ENCODE measurements at regions not wholly inside any gene's neighbourhood (a gene's known extent, or its start where the extent isn't known, plus 50 kb on each side); places are given as distances from the start of the nearest gene placed in this dataset.
"Not testable (repeated sequence)": the region's sequence is repeated elsewhere in the genome, so short reads cannot be mapped to it uniquely, and the experiment has no call there.

- DNase-seq (ENCODE audit: low read depth in 2 of 2): no peak
These were observed 260.3 kb downstream of the CD109 start for GRCh38 chr6:73956305-73956704.

- no peak for DNase-seq (ENCODE audit: low read depth in 2 of 2)
These were observed 259.8 kb downstream of the CD109 start for GRCh38 chr6:73955800-73956199.

- no peak for DNase-seq (ENCODE audit: low read depth in 2 of 2)
These were observed 258.9 kb downstream of the CD109 start for GRCh38 chr6:73954881-73955280.

- no peak for DNase-seq (ENCODE audit: low read depth in 2 of 2)
These were observed 255.2 kb downstream of the CD109 start for GRCh38 chr6:73951183-73951582.

- DNase-seq (ENCODE audit: low read depth in 2 of 2): no peak
These were observed 248.1 kb downstream of the CD109 start for GRCh38 chr6:73943930-73944652.

GRCh38 chr6:73943411-73943810 lies 247.4 kb downstream of the CD109 start:
- DNase-seq (ENCODE audit: low read depth in 2 of 2): no peak

GRCh38 chr6:73942592-73943186 lies 246.7 kb downstream of the CD109 start:
- DNase-seq (ENCODE audit: low read depth in 2 of 2): no peak

- DNase-seq (ENCODE audit: low read depth in 2 of 2): no peak
These were observed 245.9 kb downstream of the CD109 start for GRCh38 chr6:73941892-73942291.

- no peak for DNase-seq (ENCODE audit: low read depth in 2 of 2)
These were observed 241.8 kb downstream of the CD109 start for GRCh38 chr6:73937805-73938204.

GRCh38 chr6:73932866-73933265 lies 236.9 kb downstream of the CD109 start:
- DNase-seq (ENCODE audit: low read depth in 2 of 2): no peak

GRCh38 chr6:73929405-73929804 lies 233.4 kb downstream of the CD109 start:
- no peak for DNase-seq (ENCODE audit: low read depth in 2 of 2)

GRCh38 chr6:73927421-73927820 lies 231.4 kb downstream of the CD109 start:
- no peak for DNase-seq (ENCODE audit: low read depth in 2 of 2)

- not testable (repeated sequence) for DNase-seq (ENCODE audit: low read depth in 2 of 2)
These were observed 229.7 kb downstream of the CD109 start for GRCh38 chr6:73925703-73926102.

- DNase-seq (ENCODE audit: low read depth in 2 of 2): peak; percentile 34 to 42
These were observed 228.0 kb downstream of the CD109 start for GRCh38 chr6:73923905-73924485.

- DNase-seq (ENCODE audit: low read depth in 2 of 2): no peak
These were observed 207.2 kb downstream of the CD109 start for GRCh38 chr6:73903155-73903554.

GRCh38 chr6:73901986-73902385 lies 206.0 kb downstream of the CD109 start:
- DNase-seq (ENCODE audit: low read depth in 2 of 2): no peak

GRCh38 chr6:73901311-73901710 lies 205.3 kb downstream of the CD109 start:
- DNase-seq (ENCODE audit: low read depth in 2 of 2): no peak

GRCh38 chr6:73898599-73898998 lies 202.6 kb downstream of the CD109 start:
- DNase-seq (ENCODE audit: low read depth in 2 of 2): no peak

GRCh38 chr6:73893696-73894095 lies 197.7 kb downstream of the CD109 start:
- DNase-seq (ENCODE audit: low read depth in 2 of 2): no peak

GRCh38 chr6:73888050-73888449 lies 192.0 kb downstream of the CD109 start:
- DNase-seq (ENCODE audit: low read depth in 2 of 2): no peak

GRCh38 chr6:73885393-73885792 lies 189.4 kb downstream of the CD109 start:
- no peak for DNase-seq (ENCODE audit: low read depth in 2 of 2)

- no peak for DNase-seq (ENCODE audit: low read depth in 2 of 2)
These were observed 188.5 kb downstream of the CD109 start for GRCh38 chr6:73884540-73884939.

All from fibroblast of skin of left quadriceps (primary cell).